HG02798 (cell line): ENCODE measurements at regions not wholly inside any gene's neighbourhood (a gene's known extent, or its start where the extent isn't known, plus 50 kb on each side); places are given as distances from the start of the nearest gene placed in this dataset.
A peak's percentile ranks its signal among the peaks of the same experiment; 100 is the strongest.
"Not testable (repeated sequence)": the region's sequence is repeated elsewhere in the genome, so short reads cannot be mapped to it uniquely, and the experiment has no call there.

Experiments
- ATAC-seq: cut with Tn5 transposase; IDR thresholded peaks from one replicate; pipeline ENCODE4 v1.9.1; 2021; ENCODE audit warnings: mild to moderate bottlenecking; ENCODE audit not compliant: unreplicated experiment, poor library complexity

DNA sequence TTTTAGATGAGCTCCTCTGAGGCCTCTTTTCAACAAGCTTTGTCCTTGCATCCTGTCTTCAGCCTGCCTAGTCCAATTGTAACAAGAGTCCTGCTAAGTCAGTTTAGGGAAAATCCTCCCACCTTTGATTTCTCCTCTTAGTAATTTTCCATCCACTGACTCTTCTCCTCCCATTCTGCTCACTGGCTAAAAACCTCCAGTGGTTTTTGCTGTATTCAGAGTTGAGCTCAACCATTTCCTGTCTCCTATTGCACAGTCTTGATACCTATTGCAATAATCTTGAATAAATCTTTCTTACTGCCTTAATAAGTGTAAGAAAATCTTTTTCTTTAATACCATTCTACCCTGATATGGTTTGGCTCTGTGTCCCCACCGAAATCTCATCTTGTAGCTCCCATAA is 117.8 kb upstream of the ENPP6 start:
- ATAC-seq, result no peak

DNA sequence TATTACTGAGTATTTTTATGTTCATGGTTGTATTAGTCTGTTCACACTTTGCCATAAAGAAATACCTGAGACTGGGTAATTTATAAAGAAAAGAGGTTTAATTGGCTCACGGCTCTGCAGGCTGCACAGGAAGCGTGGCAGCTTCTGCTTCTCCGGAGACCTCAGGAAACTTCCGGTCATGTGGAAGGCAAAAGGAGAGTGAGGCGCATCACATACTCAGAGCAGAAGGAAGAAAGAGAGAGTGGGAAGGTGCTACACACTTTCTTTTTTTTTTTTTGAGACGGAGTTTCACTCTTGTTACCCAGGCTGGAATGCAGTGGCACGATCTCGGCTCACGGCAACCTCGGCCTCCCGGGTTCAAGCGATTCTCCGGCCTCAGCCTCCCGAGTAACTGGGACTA is 115.8 kb upstream of the ENPP6 start:
- ATAC-seq, result not testable (repeated sequence)

DNA sequence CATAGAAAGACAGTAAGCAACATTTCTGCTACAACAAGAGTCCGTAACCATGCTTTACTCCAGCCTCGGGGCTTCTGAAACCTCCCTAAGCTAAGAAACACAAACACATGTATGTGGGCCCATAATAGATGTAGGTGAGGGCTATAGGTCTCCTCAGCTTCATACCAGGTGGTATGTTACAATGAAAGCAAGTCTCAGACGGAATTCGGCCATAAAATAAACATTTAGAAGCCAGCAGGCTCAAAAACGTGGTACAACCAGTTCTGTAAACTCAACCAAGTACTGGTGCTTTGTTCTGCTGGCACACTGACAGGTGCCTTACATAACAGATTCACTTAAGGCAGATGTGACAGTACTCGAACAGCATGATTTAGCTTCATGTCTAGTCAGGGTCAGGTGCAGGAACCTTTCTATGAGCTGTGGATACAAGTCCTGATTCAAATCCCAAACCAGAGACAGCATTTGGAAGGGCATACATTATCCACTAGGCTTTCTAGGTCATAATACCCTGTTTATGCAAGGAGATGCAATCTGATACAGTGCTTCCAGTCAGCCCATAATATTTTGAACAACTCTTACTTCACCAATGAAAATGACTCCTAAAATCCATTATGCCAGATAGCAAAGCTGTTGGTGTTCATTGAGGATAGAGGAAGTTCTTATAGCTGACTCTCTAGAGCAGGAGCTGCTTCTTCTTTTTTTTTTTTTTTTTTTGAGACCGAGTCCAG is 113.8 kb upstream of the ENPP6 start:
- no peak for ATAC-seq

DNA sequence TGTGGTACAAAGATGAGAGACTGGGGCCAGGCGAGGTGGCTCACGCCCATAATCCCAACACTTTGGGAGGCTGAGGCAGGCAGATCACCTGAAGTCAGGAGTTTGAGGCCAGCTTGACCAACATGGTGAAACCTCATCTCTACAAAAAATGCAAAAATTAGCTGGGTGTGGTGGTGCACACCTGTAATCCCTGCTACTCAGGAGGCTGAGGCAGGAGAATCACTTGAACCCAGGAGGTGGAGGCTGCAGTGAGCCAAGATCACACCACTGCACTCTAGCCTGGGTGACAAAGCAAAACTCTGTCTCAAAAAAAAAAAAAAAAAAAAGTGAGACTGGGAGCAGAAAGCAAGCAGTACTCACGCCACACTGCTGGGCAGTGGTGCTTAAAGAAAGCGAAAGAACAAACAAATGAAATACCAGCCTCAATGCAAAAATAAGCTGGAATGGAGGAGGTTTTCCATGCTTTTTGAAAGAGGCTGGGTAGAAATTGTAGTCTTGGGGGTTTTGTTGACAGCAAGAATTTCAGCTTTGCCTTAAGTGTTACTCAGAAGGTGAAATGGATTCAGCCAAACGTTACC is 112.9 kb upstream of the ENPP6 start:
- ATAC-seq, result not testable (repeated sequence)

DNA sequence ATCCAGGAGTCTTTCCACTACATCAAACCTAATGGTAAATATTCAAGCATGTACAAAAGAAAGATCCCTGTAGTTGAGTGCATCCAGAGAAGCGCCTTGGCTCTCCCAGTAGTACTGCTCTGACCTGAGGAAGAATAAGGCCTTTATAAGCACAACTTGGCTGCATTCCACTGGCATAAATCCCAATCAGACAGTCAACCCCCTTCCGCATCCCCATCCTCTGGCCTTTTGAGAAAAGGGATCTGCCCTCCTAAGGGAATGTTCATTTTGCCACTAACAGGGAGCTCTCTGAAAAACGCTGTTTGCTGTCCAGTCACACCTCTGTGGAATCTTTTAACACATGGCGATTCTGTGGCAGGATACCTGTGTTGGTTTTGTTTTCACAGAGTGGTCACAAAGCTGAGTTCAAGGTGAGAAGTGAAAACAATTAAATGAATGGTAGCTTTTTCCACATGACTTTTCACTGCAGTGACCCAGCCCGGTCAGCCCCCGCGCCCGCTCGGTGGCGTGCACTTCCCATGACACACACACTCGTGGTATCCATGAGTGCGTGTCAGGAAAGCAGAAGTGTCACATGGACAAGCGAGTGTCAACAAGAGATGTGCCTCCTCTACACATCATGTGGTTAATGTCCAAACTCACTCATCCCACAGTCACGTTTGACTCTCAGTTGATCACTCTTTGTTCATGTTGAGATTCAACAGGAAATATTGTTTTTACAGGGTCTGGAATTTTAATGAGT is 112.2 kb upstream of the ENPP6 start:
- ATAC-seq, result peak; percentile 73

DNA sequence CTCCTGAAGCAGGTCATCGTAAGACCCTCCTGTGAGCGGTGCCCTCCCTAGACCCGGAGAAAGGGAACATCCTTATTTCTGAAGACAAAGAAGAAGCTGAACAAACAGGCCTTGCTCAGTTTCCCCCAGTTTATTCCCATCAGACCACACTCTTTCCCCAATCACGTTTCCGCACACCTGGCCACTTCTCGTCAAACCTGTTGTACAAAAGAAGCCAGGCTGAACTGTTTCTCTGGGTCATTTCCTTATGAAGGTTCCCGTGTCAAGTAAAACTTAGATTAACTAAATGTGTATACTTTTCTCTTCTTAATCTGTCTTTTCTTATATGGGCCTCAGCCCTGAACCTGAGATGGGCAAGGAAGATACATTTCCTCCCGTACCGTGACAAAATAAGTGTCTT is 111.6 kb upstream of the ENPP6 start:
- ATAC-seq, result no peak

DNA sequence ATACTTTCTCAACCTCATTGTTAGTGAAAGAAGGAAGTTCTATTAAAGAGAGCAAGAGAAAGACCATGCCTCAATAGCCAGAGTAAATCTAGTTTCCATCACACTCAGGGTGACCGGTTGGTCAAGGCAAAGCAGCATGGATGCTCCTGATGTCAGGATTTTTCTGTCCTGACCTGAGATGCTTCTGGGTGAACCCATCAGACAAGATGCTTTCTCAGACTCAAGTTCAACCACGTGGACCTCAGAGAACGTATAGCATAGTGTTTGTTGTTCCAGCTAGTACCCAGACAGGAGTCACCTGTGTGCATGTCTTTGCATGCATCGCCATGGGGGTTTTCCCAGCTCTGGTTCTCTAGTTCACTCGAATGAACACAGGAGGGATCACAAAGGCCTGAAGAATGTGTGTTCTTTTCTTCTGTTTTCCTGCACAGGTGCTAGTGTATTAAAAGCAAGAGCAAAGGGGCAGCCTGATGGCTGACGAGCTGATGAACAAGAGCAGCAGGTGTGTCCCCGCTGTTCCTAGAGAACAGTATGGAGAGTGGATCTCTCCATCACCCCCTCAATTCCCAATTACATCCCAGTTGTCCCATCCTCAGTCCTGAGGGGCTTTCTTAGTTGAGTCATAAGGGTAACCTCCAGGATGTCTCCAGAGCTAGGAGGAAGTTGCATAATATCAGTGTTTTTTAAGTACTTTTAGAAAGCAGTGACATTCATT is 110.5 kb upstream of the ENPP6 start:
- peak; percentile 85 for ATAC-seq

DNA sequence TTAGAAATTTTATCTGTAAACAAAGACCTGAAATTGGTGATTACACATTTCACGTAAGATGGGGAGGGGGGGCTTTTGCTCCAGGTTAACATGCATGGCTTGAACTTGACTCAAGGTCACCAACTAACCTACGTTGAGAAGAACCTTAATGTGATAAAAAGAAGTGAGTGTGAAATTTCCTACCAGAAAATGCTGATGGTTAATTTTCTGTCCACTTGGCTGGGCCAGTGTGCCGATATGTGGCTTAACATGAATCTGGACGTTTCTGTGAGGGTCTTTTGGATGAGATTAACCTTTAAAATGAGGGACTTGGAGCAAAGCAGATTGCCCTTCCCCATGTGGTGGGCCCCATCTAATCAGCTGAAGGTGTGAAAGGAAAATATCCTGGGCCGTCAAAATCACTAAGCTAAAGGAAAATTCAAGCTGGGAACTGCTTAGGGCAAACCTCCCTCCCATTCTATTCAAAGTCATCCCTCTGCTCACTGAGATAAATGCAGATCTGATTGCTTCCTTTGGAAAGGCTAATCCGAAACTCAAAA is 107.3 kb upstream of the ENPP6 start:
- no peak for ATAC-seq

DNA sequence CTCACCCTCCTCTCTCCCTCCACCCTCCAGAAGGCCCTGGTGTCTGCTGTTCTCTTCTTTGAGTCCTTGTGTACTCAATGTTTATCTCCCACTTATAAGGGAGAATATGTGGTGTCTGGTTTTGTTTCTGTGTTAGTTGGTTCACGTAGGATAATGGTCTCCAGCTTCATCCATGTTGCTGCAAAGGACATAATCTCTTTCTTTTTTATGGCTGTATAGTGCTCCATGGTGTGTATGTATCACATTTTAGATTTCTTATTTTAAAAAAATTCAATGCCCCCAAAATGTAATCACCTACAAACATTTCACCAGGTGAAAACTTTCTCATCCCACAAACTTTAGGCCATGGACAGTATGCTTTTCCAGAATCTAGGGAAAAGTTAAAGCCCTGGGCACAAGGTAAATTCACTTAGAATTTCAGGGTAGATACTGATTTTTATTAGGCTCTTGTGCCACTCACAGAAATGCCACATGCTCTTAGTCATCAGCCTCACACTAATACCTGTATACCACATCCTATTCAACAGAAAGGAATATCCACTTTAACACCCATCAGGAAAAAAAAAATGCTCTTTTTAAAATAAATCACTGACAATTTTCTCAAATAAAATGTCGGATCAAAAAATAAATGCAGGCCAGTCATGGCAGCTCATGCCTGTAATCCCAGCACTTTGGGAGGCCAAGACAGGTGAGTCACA is 104.8 kb upstream of the ENPP6 start:
- ATAC-seq, result no peak

DNA sequence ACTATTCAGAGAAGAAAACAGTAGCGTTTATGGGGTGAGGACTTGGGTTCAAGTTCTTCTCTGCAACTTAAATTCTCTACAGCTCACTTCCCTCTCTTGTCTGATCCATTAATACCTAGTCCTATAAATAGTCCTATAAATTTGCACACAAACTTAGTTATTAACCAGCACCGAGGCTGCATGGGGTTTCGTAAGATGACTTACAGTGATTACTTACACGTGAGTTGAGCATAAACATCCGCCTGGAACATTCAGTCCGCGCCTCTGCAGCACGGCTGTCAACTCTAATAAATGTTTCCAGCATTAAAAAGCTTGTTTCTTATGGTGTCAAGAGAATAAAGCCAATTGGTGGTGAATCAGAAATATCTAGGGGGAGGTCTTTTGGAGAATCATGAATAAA is 103.0 kb upstream of the ENPP6 start:
- no peak for ATAC-seq

DNA sequence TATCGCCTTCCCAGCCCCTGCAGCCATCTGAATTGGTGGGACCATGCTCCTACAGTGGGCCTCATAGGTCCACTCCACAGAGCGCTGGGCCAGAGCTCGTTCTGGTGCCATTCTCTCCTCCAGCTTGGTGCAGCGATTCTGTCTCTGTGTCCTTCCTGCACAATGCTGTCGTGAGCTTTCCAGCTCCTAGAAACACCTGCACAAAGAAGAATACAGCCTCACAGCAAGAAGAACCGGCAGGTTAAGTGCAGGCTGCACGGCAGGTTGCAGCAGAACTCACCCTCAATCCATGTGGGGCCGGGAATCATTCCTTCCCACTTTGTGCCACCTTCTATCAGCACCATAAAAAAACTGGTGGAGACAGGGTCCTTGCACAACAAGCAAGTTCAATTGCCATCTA is 101.2 kb upstream of the ENPP6 start:
- ATAC-seq, result no peak

DNA sequence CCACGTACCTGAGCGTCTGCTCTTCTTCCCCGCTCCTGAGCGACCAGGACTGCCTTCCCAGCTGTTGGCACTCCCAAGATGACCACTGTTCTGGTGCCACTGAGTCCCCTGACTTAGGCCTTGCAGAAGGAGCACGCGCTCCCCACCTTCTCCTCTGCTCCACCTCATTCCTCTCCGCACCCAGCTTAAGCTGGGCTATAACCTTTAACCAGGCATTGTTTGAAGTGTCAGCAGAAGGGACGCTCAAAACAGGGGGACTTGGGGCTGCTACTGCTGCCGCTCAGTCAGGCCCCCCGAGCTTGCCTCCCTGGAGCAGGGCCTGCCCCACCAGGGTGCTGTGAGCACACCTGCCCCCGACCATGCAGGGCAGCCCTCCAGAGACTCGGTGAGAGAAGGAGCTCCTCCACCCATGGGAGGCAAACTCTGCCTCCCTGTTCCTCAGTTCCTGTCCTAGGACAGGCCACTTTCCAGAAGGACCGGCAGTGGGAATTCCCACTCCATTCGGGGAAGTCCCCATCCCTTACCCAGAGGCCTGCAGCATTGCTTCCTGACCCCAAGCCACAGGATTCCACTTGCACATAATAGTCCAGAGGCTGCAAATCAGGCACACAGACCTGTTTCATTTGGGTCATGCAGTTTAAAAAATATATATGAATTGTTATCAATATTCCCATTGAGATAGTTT is 99.7 kb upstream of the ENPP6 start:
- ATAC-seq, result no peak

DNA sequence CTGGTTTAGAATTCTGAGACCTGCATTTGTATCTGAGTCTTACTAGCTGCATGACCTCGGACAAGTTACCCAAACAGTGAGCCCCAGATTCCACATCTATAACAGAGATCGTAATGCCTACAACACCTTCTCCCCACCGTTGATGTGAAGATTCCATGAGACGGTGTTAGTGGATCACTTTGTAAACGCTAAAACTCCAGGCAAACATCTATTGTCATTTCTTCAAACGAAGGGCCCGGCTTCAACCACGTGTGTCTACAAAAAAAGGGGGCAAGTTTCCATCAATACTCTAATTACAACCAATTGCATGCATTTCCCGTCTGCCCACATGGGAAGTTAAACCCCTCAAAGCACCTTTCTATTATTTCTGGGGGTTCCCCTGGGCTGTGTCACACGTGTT is 99.1 kb upstream of the ENPP6 start:
- no peak for ATAC-seq

DNA sequence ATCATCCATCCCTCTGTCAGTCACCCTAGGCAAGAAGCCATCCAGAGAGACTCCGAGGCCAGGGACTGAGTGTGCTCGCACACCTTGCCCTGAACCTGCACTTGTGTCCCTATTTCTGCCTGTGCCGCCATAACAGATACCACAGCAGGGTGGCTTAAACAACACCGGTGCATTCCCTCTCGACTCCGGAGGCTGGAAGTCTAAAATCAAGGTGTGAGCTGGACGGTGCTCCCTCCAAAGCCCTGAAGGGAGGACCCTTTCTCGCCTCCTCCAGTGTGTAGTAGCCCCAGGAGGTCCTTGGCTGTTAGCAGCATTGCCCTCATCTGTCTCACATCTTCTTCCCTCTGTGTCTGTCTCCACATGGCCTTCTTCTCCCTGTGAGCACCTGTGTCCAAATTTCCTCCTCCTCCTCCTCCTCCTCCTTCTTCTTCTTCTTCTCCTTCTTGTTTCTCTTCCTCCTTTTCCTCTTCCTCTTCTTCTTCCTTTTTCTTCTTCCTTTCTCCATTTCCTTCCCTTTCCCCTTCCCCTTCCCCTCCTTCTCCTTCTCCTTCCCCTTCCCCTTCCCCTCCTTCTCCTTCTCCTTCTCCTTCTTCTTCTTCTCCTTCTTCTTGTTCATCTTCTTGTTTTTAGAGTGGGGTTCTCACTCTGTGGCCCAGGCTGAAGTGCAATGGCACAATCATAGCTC is 98.1 kb upstream of the ENPP6 start:
- ATAC-seq, result no peak

DNA sequence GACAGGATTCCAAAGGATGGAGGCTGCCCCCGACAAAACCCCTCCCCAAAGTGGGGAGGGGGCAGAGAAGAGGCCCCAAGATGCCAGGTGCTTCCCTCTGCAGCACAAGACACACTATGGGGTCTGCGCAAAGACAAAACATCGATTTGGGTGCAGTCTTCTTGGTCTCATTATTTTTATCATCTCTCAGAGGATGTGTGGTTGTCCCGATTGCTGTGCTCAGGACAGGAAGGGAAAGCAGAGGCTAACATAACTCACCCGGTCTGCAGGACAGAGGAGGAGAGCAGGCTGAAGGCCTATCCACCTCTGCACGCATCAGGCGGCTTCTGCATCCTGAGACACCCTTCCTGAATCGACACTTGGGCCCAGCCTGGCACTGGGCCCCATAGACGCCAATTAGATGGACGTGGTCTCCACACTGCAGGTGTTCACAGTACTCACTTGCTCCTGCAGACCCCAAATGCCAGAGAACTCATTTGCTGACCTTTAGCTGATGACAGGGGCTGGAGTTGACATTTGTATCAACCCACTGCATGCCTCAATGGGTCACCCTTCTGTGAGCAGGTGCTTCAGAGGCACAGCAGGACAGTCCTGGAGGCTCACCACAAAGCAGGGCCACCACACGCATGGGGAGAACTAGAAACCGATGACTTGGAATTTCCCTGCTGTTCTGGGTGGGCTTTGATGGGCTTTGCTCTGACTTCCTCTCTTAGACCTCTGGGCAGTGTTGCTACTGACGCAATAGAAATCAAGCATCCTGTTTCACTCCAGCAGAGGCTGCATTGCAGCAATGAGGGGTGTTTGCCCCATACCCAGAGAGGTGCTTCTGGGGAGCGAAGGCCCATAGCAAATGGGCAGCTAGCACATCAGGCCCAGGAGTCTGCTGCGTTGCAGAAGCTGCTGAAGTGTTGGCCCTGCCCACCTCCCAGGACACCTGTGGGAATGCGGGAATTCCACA is 96.3 kb upstream of the ENPP6 start:
- peak; percentile 70 for ATAC-seq

DNA sequence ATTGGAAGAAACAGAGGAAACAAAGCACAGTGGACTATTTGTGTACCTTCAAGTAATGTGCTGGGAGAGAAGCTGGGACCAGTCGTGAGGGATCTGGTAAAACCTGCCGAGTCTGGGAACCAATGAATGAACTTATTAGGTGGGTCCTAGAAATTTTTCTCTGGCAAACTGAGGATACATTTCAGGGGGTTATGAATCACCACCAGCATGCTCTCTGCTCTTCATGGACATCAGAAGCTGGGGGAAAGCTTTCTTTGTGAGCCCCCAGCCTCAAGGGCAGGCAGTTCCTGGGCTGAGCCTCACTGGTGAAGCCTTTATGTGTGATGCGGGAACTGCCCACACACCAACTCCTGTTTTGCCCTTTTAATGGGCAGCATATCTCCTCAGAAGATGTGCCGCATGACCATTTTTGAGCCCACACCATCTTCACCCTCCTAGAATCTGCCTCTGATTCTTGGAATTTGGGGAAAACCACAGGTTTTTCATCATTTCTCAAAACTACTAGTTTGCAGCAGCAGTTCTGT is 95.4 kb upstream of the ENPP6 start:
- no peak for ATAC-seq

DNA sequence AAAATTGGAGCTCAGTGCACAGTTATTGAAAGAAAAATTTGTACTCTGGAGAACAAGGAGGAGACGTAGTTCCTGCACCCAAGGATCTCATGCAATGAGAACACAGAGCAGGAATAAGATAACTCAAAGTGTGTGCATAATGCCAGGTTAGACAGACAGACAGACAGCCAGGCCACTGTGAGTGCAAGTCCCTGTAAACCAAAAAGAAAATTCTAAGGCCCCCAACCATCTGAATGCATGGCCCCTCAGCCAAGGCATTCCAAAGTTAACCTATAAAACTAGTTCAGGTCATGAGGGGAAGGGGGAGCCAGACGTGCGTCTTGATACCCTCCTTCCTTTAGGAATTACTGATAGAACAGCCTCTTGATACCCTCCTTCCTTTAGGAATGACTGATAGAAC is 94.5 kb upstream of the ENPP6 start:
- no peak for ATAC-seq
